ENCODE measurements at regions not wholly inside any gene's neighbourhood (a gene's known extent, or its start where the extent isn't known, plus 50 kb on each side); places are given as distances from the start of the nearest gene placed in this dataset.

DNA sequence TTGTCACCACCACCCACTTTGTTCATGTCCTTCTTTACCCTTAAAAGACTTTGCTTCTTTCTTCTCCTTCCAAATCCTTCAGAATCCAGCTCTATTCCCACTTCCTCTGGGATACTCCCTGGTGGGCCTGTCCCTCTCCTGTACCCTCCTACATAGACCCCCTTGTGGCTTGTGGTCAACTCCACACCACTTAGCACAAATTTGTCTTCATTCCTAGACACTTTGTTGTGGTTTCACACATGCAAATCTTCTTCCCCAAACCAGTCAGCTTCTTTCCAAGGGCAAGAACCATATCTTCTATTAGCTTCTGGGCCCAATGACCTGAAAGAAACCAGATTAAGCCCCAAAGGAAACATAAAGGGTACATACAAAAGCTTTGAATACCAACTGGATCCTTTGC is 342.4 kb downstream of the TNS1 start:
- Histone ChIP-seq H3K27me3 (ENCODE audit: insufficient read depth, low read depth) (no peaks in the 10 kb centered on the region), H3K36me3 (ENCODE audit: low read depth) (no peaks in the 10 kb centered on the region), H3K9me2 (ENCODE audit: insufficient read depth) (no peaks in the 10 kb centered on the region), H2AFZ (no peak overlapping the region), H3K9me3 (ENCODE audit: insufficient read depth, low read depth) (no peaks in the 10 kb centered on the region), H3K4me2 (no peak overlapping the region), H4K20me1 (ENCODE audit: insufficient read depth) (no peaks in the 10 kb centered on the region), H3K4me3 (no peak overlapping the region), H3K79me2 (ENCODE audit: low read depth) (no peaks in the 10 kb centered on the region), H3F3A (ENCODE audit: insufficient read depth, low read depth) (no peaks in the 10 kb centered on the region), H3K27ac (no peak overlapping the region), H3K4me1 (replicated peaks; ENCODE audit: insufficient read depth) (peaks cover 7% of the 10 kb centered on the region; the same call in 1 of the 2 replicates)
- intact Hi-C loops (cut with micrococcal nuclease; ENCODE audit: unreplicated experiment) = no loop called here
- DNase-seq = no peak
- TF ChIP-seq, protein P1, sequence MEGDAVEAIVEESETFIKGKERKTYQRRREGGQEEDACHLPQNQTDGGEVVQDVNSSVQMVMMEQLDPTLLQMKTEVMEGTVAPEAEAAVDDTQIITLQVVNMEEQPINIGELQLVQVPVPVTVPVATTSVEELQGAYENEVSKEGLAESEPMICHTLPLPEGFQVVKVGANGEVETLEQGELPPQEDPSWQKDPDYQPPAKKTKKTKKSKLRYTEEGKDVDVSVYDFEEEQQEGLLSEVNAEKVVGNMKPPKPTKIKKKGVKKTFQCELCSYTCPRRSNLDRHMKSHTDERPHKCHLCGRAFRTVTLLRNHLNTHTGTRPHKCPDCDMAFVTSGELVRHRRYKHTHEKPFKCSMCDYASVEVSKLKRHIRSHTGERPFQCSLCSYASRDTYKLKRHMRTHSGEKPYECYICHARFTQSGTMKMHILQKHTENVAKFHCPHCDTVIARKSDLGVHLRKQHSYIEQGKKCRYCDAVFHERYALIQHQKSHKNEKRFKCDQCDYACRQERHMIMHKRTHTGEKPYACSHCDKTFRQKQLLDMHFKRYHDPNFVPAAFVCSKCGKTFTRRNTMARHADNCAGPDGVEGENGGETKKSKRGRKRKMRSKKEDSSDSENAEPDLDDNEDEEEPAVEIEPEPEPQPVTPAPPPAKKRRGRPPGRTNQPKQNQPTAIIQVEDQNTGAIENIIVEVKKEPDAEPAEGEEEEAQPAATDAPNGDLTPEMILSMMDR (conservative IDR thresholded peaks at IDR 0.05) = no peak
- no peak for TF ChIP-seq EZH2 (IDR thresholded peaks at IDR 0.05; ENCODE audit: low read depth)
- CTCF ChIA-PET = no interaction called here
- no TSS peak for BruUV-seq (replicated peaks)
- POLR2A ChIA-PET (ENCODE audit: unreplicated experiment) = no interaction called here

DNA sequence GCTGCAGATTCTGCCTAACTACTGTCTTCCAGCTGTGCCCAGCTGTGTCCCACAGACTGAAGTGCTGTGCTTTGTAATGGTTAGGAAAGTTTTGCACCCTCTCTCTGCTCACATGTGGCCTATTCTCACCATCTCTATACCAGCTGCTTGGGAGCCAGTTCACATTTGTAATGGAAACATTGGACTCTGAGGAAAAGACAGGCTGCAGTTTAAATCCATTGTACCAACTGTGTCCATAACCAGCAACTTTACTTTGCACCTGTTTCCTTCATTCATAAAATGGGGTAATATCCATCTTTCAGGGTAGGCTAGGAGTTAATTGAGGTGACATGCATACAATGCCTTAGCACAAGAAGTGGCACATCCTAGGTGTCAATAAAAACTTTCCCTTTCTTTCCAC is 344.0 kb downstream of the TNS1 start:
- H3K4me2 ChIP-seq = no peak overlapping the region
- H3K9me3 ChIP-seq (ENCODE audit: insufficient read depth, low read depth) = no peaks in the 10 kb centered on the region
- ChIA-PET CTCF (no interaction called here), POLR2A (ENCODE audit: unreplicated experiment) (no interaction called here)
- TF ChIP-seq, protein P1 (conservative IDR thresholded peaks at IDR 0.05) = no peak
- no peak for TF ChIP-seq EZH2 (IDR thresholded peaks at IDR 0.05; ENCODE audit: low read depth)
- no peak overlapping the region for H3K4me3 ChIP-seq
- no peaks in the 10 kb centered on the region for H3K79me2 ChIP-seq (ENCODE audit: low read depth)
- H3K27me3 ChIP-seq (ENCODE audit: insufficient read depth, low read depth) = no peaks in the 10 kb centered on the region
- DNase-seq = no peak
- peaks cover 8% of the 10 kb centered on the region for H3K4me1 ChIP-seq (replicated peaks; ENCODE audit: insufficient read depth)
- no peaks in the 10 kb centered on the region for H4K20me1 ChIP-seq (ENCODE audit: insufficient read depth)
- no peaks in the 10 kb centered on the region for H3K36me3 ChIP-seq (ENCODE audit: low read depth)
- no peak overlapping the region for H3K27ac ChIP-seq
- intact Hi-C loops (cut with micrococcal nuclease; ENCODE audit: unreplicated experiment) = no loop called here
- no TSS peak for BruUV-seq (replicated peaks)
- H3F3A ChIP-seq (ENCODE audit: insufficient read depth, low read depth) = no peaks in the 10 kb centered on the region
- H3K9me2 ChIP-seq (ENCODE audit: insufficient read depth) = no peaks in the 10 kb centered on the region
- no peak overlapping the region for H2AFZ ChIP-seq

DNA sequence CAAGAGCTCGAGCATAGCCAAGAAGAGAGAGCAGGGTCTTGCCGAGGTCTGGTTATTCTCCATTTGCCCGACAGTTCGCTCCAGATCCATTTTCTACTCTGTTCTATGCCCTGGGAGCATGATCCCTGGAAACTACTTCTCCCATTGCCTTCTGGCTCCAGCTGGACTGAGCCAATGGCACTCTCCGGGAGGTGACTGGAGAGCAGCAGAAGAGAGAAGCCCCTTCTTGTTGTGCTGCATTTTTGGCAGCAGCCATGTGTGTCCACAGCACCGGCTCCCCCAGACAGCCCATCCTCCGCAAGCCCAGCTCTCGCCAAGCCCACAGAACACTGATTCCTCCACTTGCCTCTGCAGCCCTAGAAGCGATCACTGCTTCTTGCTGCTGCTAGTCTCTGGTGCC is 345.5 kb downstream of the TNS1 start:
- Histone ChIP-seq H3K9me3 (ENCODE audit: insufficient read depth, low read depth) (no peaks in the 10 kb centered on the region), H3K9me2 (ENCODE audit: insufficient read depth) (no peaks in the 10 kb centered on the region), H4K20me1 (ENCODE audit: insufficient read depth) (no peaks in the 10 kb centered on the region), H3K27me3 (ENCODE audit: insufficient read depth, low read depth) (no peaks in the 10 kb centered on the region), H3K27ac (no peak overlapping the region), H3K36me3 (ENCODE audit: low read depth) (no peaks in the 10 kb centered on the region), H3K79me2 (ENCODE audit: low read depth) (no peaks in the 10 kb centered on the region), H2AFZ (no peak overlapping the region), H3K4me3 (no peak overlapping the region), H3K4me1 (replicated peaks; ENCODE audit: insufficient read depth) (peaks cover 14% of the 10 kb centered on the region), H3F3A (ENCODE audit: insufficient read depth, low read depth) (peaks cover 4% of the 10 kb centered on the region; the same call in 1 of the 2 replicates), H3K4me2 (no peak overlapping the region)
- no TSS peak for BruUV-seq (replicated peaks)
- CTCF ChIA-PET = no interaction called here
- no peak for DNase-seq
- POLR2A ChIA-PET (ENCODE audit: unreplicated experiment) = no interaction called here
- intact Hi-C loops (cut with micrococcal nuclease; ENCODE audit: unreplicated experiment) = no loop called here
- TF ChIP-seq EZH2 (IDR thresholded peaks at IDR 0.05; ENCODE audit: low read depth) = no peak
- TF ChIP-seq, protein P1 (conservative IDR thresholded peaks at IDR 0.05) = no peak

All from PC-9 (cell line).